TTC549 (cell line): ENCODE measurements at regions not wholly inside any gene's neighbourhood (a gene's known extent, or its start where the extent isn't known, plus 50 kb on each side); places are given as distances from the start of the nearest gene placed in this dataset.

Experiments used
- FAIRE-seq: peaks from 2 replicates; lab custom pipeline; 2012; peaks lifted over from hg19 to GRCh38; lab: Jason Lieb, UNC

- FAIRE-seq: no peak
Observed at GRCh38 chr7:85638394-85638793, 451.5 kb upstream of the SEMA3D start.

DNA sequence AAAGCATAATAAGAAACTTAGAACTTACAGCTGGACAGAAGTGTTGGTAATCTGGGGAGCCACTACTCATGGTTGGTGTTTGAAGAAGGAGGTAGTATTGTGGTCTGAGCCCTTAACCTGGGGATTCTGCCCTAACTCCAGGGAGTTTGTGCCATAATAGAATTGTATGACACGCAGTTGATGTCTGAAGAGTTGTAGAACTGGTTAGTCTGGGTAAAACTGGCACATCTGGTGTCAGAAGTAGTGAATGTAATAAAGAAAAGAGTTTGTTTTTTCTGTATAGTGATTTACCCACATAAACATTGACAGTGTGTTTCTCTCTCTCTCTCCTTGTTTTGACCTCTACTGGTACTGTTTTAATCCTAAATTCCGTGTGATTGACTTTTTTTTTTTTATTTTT, 448.1 kb upstream of the SEMA3D start:
- FAIRE-seq: no peak

DNA sequence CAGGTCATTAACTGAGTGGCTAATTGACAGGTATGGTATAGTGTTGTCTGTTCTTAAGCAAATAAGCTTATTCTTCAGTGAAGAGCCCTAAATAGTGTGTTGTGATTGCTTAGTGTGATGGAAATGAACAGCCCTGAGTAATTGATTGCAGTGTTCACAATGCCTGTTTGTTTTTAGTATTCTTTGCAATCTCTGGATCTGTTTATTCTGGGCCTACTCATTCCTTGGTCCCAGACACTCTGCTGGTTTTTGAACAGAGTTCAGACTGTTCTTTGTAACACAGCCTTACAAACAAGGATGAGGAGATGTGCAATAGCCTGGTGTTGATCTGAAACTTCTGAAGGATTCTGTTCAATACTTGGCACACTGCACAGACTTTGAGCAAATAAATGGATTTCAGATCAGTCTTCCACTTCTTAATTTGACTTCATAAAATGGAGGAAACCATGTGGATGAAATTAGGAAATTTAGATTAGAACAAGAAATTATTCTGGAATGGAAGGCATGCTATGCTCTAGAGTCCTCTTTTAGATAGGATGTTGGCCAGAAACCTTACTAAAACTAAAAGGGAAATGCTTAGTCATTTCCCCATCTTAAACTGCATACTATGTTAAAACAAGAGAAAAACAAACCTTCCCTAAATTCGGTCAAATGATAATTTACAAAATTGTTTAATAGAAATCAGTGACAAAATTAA, 444.2 kb upstream of the SEMA3D start:
- no peak for FAIRE-seq

- FAIRE-seq: no peak
Observed at GRCh38 chr7:85627791-85628586, 441.1 kb upstream of the SEMA3D start.

DNA sequence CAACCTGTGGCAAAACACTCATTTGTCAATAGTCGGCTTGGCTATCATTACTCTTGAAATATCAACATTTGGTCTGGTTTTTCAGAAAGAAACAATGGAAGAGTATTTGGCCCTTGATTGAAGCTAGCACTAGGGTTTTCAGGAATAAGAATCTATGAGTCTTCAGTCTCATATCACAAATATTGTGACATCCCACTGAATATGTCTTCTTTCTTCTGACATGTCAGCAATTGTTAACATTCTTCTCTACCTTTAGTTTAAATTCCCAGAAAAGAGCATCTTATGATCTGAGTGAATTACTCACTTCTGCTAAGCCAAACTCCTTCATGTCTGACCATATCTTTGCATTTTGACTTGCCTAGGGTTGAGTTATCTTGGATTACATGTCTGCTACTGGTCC, 435.2 kb upstream of the SEMA3D start:
- no peak for FAIRE-seq

- FAIRE-seq: no peak
Observed at GRCh38 chr7:85620936-85621685, 434.3 kb upstream of the SEMA3D start.

DNA sequence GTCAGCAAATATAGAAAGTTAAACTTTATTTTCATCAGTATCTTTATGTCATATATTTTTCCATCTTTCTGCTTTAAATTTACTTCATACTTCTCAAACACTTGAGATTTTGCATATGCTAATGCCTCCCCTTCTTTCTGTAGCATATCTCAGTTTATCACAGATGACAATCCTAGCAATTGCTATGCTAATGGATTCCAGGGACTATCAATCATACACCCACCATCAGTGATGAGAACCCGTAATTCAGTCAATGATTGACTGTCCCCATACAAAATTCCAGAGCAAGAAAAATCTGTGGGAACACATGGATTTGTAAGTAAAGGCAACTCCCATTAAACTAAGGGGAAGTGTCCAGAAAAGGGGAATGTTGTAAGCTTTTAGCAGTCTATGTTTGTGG, 432.4 kb upstream of the SEMA3D start:
- no peak for FAIRE-seq

DNA sequence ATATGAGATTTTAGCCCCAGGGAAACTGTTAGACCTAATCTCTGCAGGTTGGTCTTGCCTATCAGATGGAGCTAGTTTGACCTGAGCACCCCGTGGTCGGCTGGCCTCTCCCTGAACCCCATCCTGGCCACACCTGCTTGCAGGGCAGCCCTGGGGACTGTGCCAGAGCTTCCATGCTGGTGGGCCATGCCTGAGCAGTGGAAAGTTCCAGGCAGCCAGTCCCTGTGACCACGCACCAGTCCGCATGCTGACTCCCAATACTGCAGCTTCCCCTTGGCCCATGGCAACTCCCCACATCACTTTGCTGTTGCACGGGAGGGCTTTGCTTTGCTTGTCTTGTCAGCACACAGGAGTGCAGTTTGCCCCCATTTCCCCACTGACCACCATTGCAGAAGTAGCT, 427.8 kb upstream of the SEMA3D start:
- no peak for FAIRE-seq

DNA sequence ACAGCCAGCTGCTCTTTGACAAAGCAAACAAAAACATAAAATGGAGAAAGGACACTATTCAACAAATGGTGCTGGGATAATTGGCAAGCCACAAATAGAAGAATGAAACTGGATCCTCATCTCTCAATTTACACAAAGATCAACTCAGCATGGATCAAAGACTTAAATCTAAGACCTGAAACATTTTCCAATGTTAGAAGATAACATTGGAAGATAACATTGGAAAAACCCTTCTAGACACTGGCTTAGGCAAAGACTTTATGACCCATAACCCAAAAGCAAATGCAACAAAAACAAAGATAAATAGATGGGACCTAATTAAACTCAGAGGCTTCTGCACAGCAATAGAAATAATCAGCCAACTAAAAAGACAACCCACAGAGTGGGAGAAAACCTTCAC, 425.7 kb upstream of the SEMA3D start:
- no peak for FAIRE-seq

DNA sequence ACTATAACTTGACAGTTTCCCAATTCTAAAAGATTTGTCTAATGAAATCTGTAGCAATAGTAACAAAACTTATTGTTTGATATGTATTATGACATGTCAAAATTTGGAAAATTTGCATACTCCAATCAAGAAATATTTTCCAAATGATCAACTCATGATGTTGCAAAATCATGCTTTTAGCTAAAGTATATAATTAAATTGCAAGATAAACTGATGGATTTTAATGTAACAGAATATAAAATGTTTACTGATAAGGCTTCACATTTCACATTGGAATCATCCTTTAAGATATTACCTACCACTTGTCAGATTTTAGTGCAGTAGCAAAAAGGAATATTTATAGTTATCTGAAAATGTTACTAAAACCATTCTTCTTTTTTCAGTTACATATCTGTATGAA, 421.9 kb upstream of the SEMA3D start:
- FAIRE-seq: no peak

DNA sequence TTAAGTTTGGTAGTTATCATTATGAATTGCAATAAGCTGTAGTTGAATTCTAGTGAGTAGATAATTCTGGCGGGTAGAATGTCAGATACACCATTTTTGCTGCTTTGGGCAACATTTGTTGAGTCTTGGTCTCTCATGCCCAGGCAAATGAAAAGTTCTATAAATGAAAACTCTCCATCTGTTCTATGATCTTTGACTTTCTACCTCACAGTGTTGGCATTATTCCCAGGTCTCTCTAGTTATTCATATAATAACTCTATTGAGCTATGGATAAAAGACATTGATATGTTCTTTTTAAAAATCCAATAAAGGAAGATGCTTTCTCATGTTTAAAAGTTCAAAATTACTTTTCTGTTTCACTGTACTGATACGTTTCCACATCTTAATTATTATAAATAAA, 415.3 kb upstream of the SEMA3D start:
- FAIRE-seq: no peak

DNA sequence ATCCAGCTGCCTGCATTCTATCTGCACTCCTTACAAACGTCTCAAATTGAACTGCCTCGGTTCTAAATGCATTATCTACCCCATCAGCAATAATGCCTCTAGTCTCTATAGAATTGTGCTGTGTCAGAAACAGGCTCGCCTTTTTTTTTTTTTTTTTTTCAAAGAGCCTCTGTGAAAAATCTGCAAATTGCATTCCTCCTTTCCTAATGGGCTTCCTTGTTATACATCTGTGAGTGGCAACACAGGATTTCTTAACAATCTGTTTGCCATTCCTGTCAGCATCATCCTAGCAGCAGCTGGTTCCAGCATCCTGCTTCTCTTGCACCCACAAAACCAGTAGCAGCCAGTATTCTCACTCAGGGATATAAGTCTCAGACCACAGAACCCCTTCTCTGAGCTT, 413.5 kb upstream of the SEMA3D start:
- FAIRE-seq: no peak

DNA sequence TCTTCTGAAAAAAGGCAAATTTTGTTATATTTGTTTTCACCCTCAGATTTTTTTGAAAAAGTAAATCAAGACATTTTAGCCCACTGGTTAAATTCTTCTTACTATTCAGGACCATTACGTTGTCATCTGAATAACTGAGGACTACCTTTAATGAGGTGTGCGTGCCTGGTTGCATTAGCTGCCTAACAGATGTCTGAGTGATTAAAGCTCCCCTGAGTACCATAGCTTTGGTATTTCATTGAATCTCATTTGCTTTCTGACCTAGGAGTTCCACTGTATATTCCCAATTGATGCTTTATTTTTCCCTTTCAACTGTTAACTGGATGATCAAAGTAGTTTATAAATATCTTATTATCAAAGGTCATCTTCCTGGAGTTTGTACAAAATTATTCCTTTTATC, 410.0 kb upstream of the SEMA3D start:
- no peak for FAIRE-seq

- no peak for FAIRE-seq
Observed at GRCh38 chr7:85595750-85596178, 408.9 kb upstream of the SEMA3D start.

DNA sequence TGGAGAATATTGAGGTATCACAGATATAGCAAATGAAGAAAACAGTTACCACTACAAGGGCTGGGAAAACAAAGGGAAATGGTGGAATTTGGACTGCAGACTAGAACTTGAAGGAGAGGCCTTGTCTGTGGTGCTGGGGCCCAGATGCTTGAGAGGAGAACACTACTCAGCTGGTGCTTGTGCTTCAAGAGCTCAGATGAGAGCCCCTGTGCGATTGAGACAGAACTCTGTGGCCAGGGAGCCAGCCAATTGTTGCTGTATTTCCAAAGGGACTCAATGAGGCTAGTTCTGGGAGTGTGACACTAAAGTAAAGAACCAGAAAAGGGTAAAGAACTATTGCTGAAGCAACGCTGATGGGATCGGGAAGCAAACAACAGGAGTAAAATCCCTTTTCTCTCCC, 406.5 kb upstream of the SEMA3D start:
- FAIRE-seq: no peak

GRCh38 chr7:85587785-85588184, 400.9 kb upstream of the SEMA3D start:
- no peak for FAIRE-seq

DNA sequence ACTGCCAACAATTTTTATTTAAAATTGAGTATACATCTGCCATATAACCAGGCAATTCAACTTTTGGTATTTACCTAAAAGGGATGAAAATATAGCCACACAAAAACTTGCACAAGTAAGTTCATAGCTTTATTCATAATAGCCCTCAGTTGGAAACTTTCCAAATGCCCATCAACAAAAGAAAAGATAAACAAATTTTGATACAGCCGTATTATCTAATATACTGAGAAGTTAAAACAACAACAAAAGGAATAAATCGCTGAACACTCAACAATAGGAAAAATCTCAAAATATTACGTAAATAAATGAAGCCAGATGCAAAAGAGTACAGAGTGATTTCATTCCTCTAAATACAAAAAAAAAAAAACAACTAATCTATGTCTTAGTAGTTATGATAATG, 399.2 kb upstream of the SEMA3D start:
- FAIRE-seq: no peak

DNA sequence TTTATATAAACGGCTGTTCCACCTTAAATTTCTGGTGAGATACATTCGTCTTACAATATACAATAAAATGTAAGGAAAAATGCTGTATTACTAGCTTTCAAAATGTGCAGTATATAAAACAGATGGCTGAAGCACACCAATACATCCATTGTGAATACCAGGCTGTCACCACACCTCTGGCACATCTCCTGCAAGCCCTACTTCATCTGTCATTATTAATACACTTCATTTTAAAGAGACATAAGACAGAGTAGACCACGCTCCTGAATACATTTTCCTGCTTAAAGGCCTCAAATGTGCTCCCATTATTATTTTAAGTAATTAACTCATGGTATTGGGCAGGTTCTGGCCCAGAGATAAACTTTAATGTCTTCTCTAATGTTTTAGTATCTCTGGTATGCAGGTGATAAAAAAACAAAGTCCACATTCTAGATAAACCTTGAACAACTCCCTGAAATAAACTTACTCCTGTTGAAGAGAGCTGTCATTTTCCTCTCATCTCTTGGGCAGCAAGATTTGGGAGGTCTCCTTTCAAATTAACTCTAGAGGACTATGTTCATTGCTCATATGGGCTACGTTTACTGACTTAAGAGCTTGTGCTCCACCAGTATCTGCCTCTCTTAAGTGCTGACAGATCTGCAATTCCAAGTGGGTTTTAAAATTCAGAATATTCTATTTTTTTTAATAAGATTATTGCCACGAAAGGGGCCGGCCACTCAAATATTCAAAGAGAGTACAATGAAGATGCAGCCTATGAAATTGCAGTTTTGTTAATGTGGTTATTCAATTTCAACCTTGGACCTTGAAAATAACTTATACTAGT, 396.5 kb upstream of the SEMA3D start:
- FAIRE-seq: no peak

DNA sequence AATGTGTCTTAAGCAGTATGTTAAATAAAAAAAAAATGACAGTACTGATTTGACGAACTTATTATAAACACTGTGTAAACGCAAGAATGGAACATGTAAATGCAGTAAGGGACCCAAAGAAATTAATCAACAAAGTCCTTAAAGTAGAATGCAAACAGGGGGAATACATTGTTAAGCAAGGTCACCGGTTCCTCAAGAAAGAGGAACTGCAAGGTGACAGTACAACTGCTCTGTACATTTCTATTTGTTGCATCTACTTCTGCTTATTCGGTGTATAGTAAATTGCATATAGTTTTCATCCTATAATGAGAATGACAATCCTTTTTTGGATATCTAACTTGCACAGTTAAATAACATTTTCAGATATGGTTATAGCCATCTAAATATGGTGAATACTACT, 387.0 kb upstream of the SEMA3D start:
- FAIRE-seq: no peak

DNA sequence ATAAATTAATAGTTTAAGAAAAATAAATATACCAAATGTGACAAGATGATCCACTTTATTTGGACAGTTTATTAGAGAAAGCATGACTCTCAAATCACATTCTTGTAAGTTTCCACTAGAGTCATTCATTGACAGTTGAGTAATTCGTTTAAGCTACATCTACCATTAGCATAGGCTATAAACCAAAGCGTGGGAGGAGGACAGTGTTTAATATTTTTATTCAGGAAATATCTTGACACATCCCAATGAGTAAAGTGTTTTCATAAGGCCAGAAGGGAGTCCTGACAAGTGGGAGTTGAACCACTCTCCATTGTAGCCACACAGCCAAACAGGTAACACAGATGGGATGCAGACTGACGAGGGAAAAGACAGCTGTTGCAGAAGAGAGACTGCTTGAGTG, 386.5 kb upstream of the SEMA3D start:
- FAIRE-seq: no peak

DNA sequence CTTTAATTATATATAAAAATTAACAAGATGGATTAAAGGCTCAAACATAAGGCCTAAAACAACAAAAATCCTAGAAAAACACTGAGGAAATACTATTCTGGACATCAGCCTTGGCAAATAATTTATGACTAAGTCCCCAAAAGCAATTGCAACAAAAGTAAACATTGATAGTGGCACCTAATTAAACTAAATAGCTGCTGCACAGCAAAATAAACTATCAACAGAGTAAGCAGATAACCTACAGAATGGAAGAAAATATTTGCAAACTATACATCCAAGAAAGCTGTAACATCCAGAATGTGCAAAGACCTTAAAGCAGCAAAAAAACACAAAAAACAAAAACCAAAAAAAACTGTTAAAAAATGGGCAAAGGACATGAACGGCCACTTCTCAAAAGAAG, 384.0 kb upstream of the SEMA3D start:
- FAIRE-seq: no peak

DNA sequence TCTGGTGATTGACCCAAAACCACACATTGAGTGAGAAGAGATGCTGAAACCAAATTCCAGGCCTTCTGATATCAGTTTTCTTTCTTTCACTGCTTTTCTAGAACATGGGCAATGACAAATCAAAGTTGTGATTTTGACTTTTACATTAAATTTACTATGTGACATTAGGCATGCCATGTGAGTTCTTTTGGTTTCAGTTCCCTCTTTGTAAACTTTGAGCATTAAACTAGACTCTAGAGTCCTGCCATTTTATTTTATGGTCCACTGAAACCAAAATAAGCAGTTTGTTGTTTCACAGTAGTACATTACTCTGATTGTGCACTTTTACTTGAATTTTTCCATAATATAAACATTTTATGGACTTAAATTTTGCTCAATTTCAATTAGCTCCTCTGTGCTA, 381.1 kb upstream of the SEMA3D start:
- no peak for FAIRE-seq
